Loucy (cell line): ENCODE measurements at regions not wholly inside any gene's neighbourhood (a gene's known extent, or its start where the extent isn't known, plus 50 kb on each side); places are given as distances from the start of the nearest gene placed in this dataset.

Source experiments
- H2AFZ ChIP-seq: fragments of 200-600 bp; sonication (generic); 2 replicates; pipeline ENCODE4 v1.6.0; 2016; ENCODE audit warnings: antibody characterized with exemption, mild to moderate bottlenecking, low read length, moderate library complexity
- H3F3A ChIP-seq: fragments of 200-600 bp; 2 replicates; pipeline ENCODE4 v1.6.0; 2016; ENCODE audit warnings: antibody characterized with exemption, low read depth, mild to moderate bottlenecking
- H3K27me3 ChIP-seq: fragments of 200-600 bp; sonication (generic); 2 replicates; pipeline ENCODE4 v1.6.1; 2014; ENCODE audit warnings: low read length, mild to moderate bottlenecking; ENCODE audit not compliant: insufficient read depth, poor library complexity, severe bottlenecking
- H3K36me3 ChIP-seq: fragments of 200-600 bp; sonication (generic); 2 replicates; pipeline ENCODE4 v1.6.1; 2016; ENCODE audit warnings: low read length; ENCODE audit not compliant: insufficient read depth
- H3K4me1 ChIP-seq: fragments of 200-600 bp; sonication (generic); 2 replicates; pipeline ENCODE4 v1.5.1; 2014; ENCODE audit warnings: low read length, mild to moderate bottlenecking; ENCODE audit not compliant: insufficient read depth, poor library complexity, severe bottlenecking
- H3K4me2 ChIP-seq: fragments of 200-600 bp; sonication (generic); 2 replicates; pipeline ENCODE4 v1.6.0; 2014; ENCODE audit warnings: antibody characterized with exemption, low read length, low read depth, mild to moderate bottlenecking; ENCODE audit not compliant: poor library complexity, severe bottlenecking
- H3K4me3 ChIP-seq: fragments of 200-600 bp; sonication (generic); 2 replicates; pipeline ENCODE4 v1.5.1; 2014; ENCODE audit warnings: low read length, mild to moderate bottlenecking, mixed read lengths; ENCODE audit not compliant: poor library complexity, severe bottlenecking
- H3K79me2 ChIP-seq: fragments of 200-600 bp; sonication (generic); 2 replicates; pipeline ENCODE4 v1.6.1; 2014; ENCODE audit warnings: low read length; ENCODE audit not compliant: insufficient read depth
- H3K9ac ChIP-seq: fragments of 200-600 bp; sonication (generic); 2 replicates; pipeline ENCODE4 v1.6.0; 2014; ENCODE audit warnings: mild to moderate bottlenecking, low read depth, low read length, moderate library complexity; ENCODE audit not compliant: poor library complexity, severe bottlenecking
- H3K9me2 ChIP-seq: fragments of 200-600 bp; sonication (generic); replicated peaks from 2 replicates; pipeline ENCODE4 v1.6.1; 2016; ENCODE audit warnings: low read depth, low read length, mixed read lengths
- H3K9me3 ChIP-seq: fragments of 200-600 bp; sonication (generic); 2 replicates; pipeline ENCODE4 v1.6.1; 2014; ENCODE audit warnings: mild to moderate bottlenecking, antibody characterized with exemption, low read length, low read depth; ENCODE audit not compliant: insufficient read depth
- H4K20me1 ChIP-seq: fragments of 200-600 bp; sonication (generic); 2 replicates; pipeline ENCODE4 v1.6.0; 2014; ENCODE audit warnings: antibody characterized with exemption, low read length, mild to moderate bottlenecking; ENCODE audit not compliant: insufficient read depth, poor library complexity, severe bottlenecking
- CTCF ChIP-seq: fragments of 200-600 bp; sonication (generic); conservative IDR thresholded peaks from 2 replicates; pipeline ENCODE4 v1.5.1; 2014; ENCODE audit warnings: mild to moderate bottlenecking, antibody characterized with exemption, low read length
- EZH2phosphoT487 ChIP-seq: fragments of 200-600 bp; IDR thresholded peaks from 2 replicates; pipeline ENCODE4 v1.6.1; 2018; ENCODE audit warnings: antibody characterized with exemption, mild to moderate bottlenecking, moderate library complexity, borderline replicate concordance

DNA sequence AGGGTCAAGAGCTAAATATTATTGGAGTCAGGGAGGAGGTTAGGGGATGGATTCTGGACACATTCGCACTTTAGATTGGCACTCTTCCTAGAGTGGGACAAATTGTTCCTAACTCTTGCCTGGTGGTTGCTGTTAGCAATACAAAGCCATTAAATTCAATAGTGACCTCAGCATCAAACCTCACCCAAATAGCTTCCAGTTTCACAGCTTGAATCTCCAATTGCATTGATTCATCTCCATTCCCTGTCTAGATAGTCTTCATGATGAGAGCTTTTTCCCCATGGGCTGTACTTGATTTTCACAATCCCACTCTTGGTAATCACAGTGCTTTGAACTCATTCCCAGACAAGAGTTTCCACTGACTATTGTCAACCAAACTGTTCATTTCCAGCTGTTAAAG, 585.9 kb upstream of the SYT4 start:
- H4K20me1 ChIP-seq, result no peaks in the 10 kb centered on the region
- no peaks in the 10 kb centered on the region for H3K9me3 ChIP-seq
- no peaks in the 10 kb centered on the region for H3K36me3 ChIP-seq
- no peaks in the 10 kb centered on the region for H3K79me2 ChIP-seq
- TF ChIP-seq EZH2phosphoT487 (no peak), CTCF (no peak)
- H3K9ac ChIP-seq, result no peak overlapping the region
- no peaks in the 10 kb centered on the region for H3F3A ChIP-seq
- H3K27me3 ChIP-seq, result no peaks in the 10 kb centered on the region
- no peaks in the 10 kb centered on the region for H3K4me1 ChIP-seq
- no peaks in the 10 kb centered on the region for H3K9me2 ChIP-seq
- no peak overlapping the region for H2AFZ ChIP-seq
- H3K4me3 ChIP-seq, result no peak overlapping the region
- H3K4me2 ChIP-seq, result no peak overlapping the region

DNA sequence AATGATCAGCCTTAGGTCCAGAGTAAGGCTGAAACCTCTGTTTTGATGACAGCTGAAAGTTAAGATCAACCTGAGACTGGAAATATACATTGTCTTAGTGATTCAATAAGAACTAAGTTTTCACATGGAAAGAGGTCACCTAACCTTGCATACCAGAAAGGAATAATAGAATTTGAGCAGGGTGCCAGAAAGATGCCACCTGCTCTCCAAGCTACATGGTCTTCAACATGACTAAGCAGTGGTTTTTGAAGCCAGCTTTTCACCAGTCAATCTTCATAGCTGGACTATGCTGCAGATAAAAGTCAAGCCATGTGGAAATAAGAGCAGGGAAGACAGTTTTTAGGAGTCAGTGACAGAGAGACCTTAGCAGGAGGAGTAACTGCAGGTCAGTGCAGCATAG, 589.4 kb upstream of the SYT4 start:
- Histone ChIP-seq H3K9me2 (no peaks in the 10 kb centered on the region), H3K79me2 (no peaks in the 10 kb centered on the region), H2AFZ (no peak overlapping the region), H3F3A (no peaks in the 10 kb centered on the region), H3K4me3 (no peak overlapping the region), H3K4me2 (no peak overlapping the region), H4K20me1 (no peaks in the 10 kb centered on the region), H3K27me3 (no peaks in the 10 kb centered on the region), H3K4me1 (no peaks in the 10 kb centered on the region), H3K36me3 (no peaks in the 10 kb centered on the region), H3K9me3 (no peaks in the 10 kb centered on the region), H3K9ac (no peak overlapping the region)
- TF ChIP-seq EZH2phosphoT487 (no peak), CTCF (no peak)

GRCh38 chr18:43868497-43868995, 591.3 kb upstream of the SYT4 start:
- no peak overlapping the region for H3K9ac ChIP-seq
- H3K9me2 ChIP-seq, result no peaks in the 10 kb centered on the region
- H3F3A ChIP-seq, result no peaks in the 10 kb centered on the region
- H3K79me2 ChIP-seq, result no peaks in the 10 kb centered on the region
- no peaks in the 10 kb centered on the region for H3K27me3 ChIP-seq
- no peaks in the 10 kb centered on the region for H3K9me3 ChIP-seq
- H3K4me2 ChIP-seq, result no peak overlapping the region
- TF ChIP-seq CTCF (no peak), EZH2phosphoT487 (no peak)
- no peak overlapping the region for H2AFZ ChIP-seq
- no peaks in the 10 kb centered on the region for H3K36me3 ChIP-seq
- no peak overlapping the region for H3K4me3 ChIP-seq
- H3K4me1 ChIP-seq, result no peaks in the 10 kb centered on the region
- no peaks in the 10 kb centered on the region for H4K20me1 ChIP-seq
